ENCODE measurements at regions not wholly inside any gene's neighbourhood (a gene's known extent, or its start where the extent isn't known, plus 50 kb on each side); places are given as distances from the start of the nearest gene placed in this dataset.

DNA sequence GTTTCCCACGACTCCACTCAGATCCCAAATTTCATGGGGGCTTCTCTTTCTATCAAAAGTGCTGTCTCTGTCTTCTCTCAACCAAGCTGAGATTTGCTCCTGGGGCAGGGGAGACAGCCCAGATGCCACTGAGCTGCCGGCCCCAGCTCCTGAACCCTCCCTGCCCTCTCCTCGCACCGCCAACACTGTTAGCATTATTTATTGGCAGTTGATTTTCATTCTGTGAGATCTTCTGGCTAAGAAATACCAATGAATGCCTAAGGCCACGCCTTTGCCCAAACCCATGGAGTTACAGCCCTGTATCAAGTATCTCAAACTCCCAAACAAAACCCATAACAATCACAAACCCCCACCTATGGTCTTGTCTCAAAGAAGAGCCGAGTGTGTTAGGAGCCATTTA, 153.0 kb upstream of the TWIST2 start:
- TF ChIP-seq, protein P1, sequence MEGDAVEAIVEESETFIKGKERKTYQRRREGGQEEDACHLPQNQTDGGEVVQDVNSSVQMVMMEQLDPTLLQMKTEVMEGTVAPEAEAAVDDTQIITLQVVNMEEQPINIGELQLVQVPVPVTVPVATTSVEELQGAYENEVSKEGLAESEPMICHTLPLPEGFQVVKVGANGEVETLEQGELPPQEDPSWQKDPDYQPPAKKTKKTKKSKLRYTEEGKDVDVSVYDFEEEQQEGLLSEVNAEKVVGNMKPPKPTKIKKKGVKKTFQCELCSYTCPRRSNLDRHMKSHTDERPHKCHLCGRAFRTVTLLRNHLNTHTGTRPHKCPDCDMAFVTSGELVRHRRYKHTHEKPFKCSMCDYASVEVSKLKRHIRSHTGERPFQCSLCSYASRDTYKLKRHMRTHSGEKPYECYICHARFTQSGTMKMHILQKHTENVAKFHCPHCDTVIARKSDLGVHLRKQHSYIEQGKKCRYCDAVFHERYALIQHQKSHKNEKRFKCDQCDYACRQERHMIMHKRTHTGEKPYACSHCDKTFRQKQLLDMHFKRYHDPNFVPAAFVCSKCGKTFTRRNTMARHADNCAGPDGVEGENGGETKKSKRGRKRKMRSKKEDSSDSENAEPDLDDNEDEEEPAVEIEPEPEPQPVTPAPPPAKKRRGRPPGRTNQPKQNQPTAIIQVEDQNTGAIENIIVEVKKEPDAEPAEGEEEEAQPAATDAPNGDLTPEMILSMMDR (IDR thresholded peaks at IDR 0.05; ENCODE audit: insufficient read depth, low read length, poor library complexity, severe bottlenecking), result no peak
- TF ChIP-seq EZH2phosphoT487 (conservative IDR thresholded peaks at IDR 0.05; ENCODE audit: low read length), result no peak
